Coronary artery (tissue), 2 donors: ENCODE measurements at regions not wholly inside any gene's neighbourhood (a gene's known extent, or its start where the extent isn't known, plus 50 kb on each side); places are given as distances from the start of the nearest gene placed in this dataset.

ENCODE experiments used
- DNase-seq: peaks from one replicate; pipeline ENCODE4 v3.0.0-alpha.2; 2017; ENCODE audit warnings: low spot score
- H3K27ac ChIP-seq, 2 donors: fragments of 200-600 bp; sonication (generic); one replicate each; pipeline ENCODE4 v1.5.1; 2016 to 2019
- H3K4me3 ChIP-seq: fragments of 200-600 bp; sonication (generic); 2 replicates; pipeline ENCODE4 v1.5.1; 2016; ENCODE audit warnings: mild to moderate bottlenecking, moderate library complexity
- TF ChIP-seq, protein P1 (sequence below): fragments of 200-600 bp; sonication (generic); IDR thresholded peaks from one replicate; pipeline ENCODE4 v1.5.1; 2019; ENCODE audit warnings: antibody characterized with exemption

DNA sequence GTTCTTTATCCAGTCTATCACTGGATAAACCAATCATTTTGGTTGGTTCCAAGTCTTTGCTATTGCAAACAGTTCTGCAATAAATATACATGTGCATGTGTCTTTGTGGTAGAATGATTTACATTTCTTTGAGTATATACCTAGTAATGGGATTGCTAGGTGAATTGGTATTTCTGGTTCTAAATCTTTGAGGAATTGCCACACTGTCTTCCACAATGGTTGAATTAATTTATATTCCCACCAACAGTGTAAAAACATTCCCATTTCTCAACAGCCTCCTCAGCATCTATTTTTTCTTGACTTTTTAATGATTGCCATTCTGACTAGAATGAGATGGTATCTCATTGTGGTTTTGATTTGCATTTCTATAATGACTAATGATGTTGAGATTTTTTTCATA is 791.7 kb upstream of the AGA start:
- no peak for DNase-seq
- TF ChIP-seq, protein P1, sequence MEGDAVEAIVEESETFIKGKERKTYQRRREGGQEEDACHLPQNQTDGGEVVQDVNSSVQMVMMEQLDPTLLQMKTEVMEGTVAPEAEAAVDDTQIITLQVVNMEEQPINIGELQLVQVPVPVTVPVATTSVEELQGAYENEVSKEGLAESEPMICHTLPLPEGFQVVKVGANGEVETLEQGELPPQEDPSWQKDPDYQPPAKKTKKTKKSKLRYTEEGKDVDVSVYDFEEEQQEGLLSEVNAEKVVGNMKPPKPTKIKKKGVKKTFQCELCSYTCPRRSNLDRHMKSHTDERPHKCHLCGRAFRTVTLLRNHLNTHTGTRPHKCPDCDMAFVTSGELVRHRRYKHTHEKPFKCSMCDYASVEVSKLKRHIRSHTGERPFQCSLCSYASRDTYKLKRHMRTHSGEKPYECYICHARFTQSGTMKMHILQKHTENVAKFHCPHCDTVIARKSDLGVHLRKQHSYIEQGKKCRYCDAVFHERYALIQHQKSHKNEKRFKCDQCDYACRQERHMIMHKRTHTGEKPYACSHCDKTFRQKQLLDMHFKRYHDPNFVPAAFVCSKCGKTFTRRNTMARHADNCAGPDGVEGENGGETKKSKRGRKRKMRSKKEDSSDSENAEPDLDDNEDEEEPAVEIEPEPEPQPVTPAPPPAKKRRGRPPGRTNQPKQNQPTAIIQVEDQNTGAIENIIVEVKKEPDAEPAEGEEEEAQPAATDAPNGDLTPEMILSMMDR: no peak

DNA sequence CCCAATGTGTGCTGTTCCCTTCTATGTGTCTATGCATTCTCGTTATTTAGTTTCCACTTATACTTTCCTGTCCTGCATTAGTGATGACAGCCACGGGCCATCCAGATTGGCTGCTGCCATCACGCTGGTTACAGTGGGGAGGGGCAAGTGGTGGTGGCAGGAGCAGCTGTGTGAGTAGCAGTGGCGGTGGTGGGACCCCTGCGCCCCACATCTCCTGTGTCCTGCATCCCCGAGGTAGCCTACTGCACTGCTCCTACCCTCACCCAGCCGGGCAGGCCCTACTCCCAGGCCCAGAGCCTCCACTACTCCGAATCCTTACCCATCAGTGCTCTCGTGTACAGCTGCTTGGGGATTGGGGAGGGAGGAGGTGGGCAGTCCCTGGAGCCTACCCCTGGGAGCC is 798.7 kb upstream of the AGA start:
- DNase-seq: no peak
- TF ChIP-seq, protein P1: no peak

More for the DNA sequence above, 791.7 kb upstream of the AGA start:
- Histone ChIP-seq H3K4me3 (no peak overlapping the region), H3K27ac (no peak overlapping the region)

DNA sequence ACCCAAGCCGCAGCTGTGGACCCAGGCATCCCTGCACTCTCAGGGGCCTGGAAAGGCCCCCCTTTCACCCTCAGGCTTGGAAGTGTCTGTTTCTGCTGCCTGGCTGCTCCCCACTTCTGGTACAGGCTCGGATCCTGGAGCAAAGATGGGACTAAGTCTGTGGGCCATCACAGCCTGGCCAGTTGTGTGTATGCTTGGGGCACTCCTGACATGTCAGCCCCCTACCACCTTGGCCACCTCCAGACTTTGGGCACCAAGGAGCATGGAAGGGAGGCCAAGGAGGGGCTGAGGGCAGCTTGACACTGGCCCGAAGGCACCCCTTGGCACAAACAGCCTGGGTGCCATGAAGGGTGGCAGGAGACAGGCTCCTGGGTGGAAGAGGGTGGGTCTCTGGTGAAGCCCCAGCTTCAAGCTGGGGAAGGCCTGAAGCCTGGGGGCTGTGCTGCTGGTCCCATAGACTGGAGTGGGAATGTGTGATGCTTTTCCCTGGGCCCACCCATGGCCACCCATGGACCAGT is 799.4 kb upstream of the AGA start:
- TF ChIP-seq, protein P1: no peak
- no peak overlapping the region for H3K4me3 ChIP-seq
- no peak for DNase-seq
- no peak overlapping the region for H3K27ac ChIP-seq

More for the DNA sequence above, 798.7 kb upstream of the AGA start:
- H3K4me3 ChIP-seq: no peak overlapping the region
- H3K27ac ChIP-seq: no peak overlapping the region

DNA sequence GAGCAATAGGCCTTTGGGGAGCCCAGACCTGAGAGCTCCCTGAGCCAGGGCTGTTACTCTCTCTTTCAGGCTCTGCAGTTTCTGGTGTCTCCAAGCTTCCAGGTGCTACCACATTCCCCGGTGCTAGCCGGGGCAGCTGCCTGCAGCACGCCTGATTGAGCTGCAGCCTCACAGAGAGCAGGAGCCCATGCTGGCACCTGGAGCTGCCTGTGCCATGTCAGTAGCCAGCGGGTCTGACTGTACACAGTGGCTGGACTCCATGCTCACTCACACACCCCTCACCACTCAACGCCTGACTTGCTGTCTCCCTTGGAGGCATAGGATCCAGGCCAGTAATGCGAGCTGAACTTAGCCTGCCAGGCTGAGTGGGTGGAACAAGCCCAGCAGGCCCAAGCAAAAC is 800.4 kb upstream of the AGA start:
- TF ChIP-seq, protein P1: no peak
- Histone ChIP-seq H3K27ac (no peak overlapping the region), H3K4me3 (no peak overlapping the region)
- no peak for DNase-seq

DNA sequence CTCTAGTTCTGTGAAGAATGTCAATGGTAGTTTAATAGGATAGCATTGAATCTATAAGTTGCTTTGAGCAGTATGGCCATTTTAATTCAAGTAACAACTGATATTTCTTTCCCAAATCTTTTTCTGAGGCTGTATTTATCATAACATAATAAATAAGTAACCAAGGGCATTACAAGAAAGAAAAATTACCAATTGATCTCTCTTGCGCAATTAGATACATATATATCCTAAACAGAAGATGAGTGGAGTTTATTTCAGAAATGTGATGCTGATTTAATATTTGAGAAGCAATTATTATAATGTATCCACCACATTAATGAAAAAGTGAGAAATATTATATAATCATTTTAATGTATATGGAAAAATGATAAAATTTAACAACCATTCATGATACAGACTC is 802.5 kb upstream of the AGA start:
- no peak overlapping the region for H3K27ac ChIP-seq
- TF ChIP-seq, protein P1: no peak
- DNase-seq: no peak

DNA sequence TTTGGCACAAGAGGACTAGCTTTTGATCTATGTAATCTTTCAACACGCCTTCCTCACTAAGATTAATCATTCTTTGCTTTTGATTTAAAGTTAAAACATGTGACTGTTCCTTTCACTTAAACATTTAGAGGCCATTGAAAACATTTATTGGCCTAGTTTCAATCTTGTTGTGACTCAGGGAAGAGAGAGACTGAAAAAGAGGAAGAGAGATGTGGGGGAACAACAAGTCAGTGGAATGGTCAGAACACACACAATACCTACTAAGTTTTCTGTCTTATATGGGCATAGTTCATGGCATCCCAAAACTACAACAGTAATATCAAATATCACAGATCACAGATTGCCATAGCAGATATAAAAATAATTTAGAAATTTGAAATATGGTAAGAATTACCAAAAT is 812.9 kb upstream of the AGA start:
- no peak overlapping the region for H3K4me3 ChIP-seq
- no peak overlapping the region for H3K27ac ChIP-seq
- TF ChIP-seq, protein P1: no peak
- DNase-seq: no peak

More for the DNA sequence above, 802.5 kb upstream of the AGA start:
- H3K4me3 ChIP-seq: no peak overlapping the region

DNA sequence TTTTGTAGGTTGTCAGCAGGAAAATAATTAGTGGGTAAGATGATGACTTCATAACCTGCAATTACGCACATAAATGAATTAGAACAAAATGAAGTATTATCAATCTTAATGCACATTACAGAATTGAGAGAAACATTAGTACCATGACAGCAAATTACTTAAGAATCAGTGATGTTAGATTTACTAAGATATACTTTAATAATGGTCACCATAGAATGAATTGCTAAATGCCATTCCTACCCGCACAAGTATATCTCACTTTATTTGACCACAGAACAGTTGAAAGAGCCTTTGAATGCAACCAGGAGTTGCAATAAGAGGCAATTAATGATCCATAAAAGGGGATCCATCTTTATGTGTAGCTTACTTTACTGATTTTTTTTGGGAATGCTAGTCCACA is 816.4 kb upstream of the AGA start:
- no peak for DNase-seq
- H3K4me3 ChIP-seq: no peak overlapping the region
- no peak overlapping the region for H3K27ac ChIP-seq
- TF ChIP-seq, protein P1: no peak
